ENCODE measurements at regions not wholly inside any gene's neighbourhood (a gene's known extent, or its start where the extent isn't known, plus 50 kb on each side); places are given as distances from the start of the nearest gene placed in this dataset.

GRCh38 chr6:44530209-44530909 lies 142.9 kb downstream of the CDC5L start:
- TF ChIP-seq, protein P1, sequence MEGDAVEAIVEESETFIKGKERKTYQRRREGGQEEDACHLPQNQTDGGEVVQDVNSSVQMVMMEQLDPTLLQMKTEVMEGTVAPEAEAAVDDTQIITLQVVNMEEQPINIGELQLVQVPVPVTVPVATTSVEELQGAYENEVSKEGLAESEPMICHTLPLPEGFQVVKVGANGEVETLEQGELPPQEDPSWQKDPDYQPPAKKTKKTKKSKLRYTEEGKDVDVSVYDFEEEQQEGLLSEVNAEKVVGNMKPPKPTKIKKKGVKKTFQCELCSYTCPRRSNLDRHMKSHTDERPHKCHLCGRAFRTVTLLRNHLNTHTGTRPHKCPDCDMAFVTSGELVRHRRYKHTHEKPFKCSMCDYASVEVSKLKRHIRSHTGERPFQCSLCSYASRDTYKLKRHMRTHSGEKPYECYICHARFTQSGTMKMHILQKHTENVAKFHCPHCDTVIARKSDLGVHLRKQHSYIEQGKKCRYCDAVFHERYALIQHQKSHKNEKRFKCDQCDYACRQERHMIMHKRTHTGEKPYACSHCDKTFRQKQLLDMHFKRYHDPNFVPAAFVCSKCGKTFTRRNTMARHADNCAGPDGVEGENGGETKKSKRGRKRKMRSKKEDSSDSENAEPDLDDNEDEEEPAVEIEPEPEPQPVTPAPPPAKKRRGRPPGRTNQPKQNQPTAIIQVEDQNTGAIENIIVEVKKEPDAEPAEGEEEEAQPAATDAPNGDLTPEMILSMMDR (IDR thresholded peaks at IDR 0.05) = no peak
- no peak for TF ChIP-seq POLR2A (IDR thresholded peaks at IDR 0.05)

Measured in Peyer's patch (tissue), 4 donors.